NCI-H1694 (cell line): ENCODE measurements at regions not wholly inside any gene's neighbourhood (a gene's known extent, or its start where the extent isn't known, plus 50 kb on each side); places are given as distances from the start of the nearest gene placed in this dataset.

ENCODE experiments used
- DNase-seq: peaks from one replicate; lab custom pipeline; 2025; lab: John Stamatoyannopoulos, UW

DNA sequence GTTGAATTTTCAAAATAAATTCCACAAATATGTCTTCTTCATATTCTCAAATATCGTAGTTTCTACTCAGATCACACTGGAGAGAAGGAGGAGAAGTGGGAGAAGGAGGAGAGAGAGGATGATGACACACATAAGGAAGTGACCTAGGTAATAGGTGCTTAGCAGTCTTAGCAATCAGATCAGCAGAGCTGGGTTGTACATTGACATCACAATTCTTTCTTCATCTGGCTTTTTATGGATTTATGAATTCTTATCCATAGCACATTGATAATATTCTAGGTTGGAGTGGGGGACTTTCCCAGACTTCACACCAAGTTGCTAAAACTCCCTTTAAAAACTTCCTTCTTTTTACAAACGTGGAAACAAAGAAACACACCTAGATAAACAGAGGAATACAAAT lies 86.9 kb downstream of the FGF9 start:
- DNase-seq, result no peak

DNA sequence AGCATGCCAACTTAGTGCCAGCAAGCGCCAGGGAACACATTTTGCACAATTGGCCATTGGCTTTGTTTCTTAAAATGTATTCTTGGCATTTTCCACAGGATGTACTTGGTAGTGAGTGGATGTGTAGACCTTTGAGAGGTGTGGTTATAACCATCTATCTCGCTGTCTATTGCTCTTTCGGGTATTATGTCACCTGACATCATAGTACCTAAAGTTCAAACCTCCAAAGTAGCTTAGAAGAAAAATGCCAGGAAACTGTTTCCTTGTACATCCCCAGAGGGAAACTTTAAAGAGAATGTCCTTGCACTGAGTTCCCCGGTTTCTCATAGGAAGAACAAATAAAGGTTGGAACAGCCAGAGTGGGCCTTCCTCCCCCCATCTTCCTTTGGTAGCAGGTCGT lies 87.6 kb downstream of the FGF9 start:
- no peak for DNase-seq

DNA sequence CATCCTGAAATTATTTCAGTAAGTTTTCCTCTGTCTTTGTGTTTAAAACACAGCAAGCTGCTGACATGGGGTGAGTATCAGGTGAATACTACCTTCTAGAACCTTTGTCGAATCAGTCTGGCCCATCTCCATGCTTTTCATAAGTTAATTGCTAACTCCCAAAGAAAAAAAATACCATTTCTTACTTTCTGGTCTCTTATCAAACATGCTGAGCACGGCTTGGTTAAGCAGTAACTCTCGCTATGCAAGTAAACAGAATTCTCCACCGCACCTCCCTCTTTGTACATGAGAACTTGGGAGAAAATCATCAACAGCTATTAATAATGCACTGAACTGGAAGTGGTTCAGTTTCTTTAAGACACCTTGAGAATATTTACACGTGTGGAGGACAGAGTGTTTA lies 88.6 kb downstream of the FGF9 start:
- no peak for DNase-seq

DNA sequence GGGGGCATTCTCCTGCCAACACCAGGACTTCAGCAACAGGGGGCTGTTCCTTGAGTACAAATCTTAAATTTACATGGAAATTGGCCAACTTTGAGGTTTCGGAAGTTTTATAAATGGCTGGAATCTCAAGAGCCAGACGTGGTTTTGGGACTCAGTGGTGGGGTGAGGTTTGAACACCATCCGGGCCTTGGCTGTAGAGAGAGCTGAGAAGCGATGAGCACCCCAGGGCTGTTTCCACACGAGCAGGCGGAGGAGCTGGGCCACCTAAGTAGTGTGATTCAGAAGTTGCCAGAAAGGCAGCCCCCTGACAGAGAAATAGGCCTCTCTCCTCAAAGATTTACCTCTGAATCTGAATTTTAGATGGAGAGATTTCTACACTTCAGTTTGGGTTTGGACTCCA lies 89.0 kb downstream of the FGF9 start:
- DNase-seq, result no peak

DNA sequence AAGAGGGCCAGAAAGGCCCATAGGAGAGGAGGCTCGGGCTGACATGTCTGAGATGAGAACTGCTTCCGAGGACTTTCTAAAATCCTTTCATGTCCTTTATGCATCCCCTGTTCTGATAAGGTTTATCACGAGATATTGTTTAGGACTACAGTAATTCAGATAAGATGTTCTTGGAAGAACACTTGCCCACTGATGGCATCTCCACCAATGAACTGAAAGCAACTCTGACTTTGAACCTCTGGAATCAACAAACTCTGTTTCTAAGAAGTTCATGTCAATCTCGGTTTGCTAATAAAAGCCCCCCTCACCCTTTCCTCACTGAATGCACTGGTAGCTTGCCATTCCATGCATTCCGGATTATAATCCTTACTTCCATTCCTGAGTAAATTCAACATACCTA lies 90.9 kb downstream of the FGF9 start:
- no peak for DNase-seq

DNA sequence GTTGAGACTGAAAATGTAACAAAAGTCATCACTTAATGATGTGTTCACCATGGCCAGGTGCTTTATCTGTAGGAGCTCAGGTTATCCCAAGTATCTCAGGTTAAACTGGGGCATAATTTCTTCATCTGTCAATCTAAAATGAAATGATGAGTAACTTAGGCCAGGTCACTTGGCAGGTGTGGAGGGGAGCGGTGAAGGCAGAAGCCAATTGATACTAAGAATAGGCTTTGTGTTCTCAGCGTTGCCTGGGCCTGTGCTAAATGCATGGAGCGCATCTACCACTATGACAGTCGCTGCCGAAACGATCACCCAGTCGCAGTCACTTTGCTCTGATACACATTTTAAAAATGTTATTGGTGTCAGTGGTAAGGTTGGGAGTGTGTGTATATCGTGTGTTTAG lies 91.6 kb downstream of the FGF9 start:
- DNase-seq, result no peak

DNA sequence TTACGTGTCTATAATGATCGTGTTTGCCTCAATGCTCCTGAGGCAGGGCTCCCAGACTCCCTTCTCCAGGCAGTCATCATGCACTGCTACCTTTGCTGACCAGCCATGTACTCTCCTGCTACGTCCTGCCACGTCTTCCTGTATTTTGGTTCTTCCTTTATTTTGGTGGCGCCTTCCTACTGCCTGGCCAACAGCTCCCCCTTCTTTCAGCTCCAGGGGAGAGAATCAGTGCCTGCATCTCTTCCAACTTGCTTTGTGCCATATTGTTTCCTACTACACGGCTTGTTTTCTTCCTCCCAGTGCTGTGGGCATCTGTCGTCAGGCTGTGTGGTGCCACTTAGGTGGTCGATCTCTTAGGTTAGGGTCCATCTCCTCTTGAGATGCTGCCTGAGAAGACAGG lies 96.2 kb downstream of the FGF9 start:
- no peak for DNase-seq

DNA sequence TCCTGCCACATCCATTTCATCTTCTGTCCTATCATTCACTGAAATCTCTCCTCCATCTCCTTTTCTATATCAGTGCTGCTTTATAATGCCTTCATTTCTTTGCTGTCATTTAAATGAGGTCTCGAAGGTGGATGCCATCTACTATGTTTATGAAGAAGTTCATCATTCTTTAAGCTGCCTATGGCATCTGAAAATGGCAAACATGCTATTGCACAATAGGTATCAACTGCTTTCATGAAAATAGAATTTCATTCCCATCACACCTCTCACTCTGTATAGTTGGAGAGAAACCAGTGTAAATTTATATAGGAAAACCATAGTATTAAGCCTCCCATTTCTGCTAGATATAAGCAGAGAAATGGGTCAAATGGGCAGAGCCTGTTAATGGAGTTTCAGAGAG lies 100.2 kb downstream of the FGF9 start:
- no peak for DNase-seq

DNA sequence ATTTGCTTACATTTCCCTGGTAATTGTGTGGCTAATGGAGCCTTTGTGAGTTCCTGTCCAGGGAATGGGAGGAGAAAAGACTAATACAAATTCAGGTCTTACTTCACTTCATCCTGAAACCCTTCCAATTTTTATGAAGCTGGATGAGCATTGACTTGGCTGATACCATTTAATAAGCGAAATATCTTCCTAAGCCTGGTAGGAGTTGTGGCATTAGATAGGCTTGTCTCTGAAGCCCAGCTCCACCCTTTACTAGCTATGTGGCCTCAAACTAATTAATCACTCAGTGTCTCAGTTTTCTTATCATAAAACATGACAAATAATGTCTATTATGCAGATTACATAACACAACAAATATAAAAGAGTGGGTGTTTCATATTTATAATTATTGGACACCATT lies 106.3 kb downstream of the FGF9 start:
- no peak for DNase-seq

DNA sequence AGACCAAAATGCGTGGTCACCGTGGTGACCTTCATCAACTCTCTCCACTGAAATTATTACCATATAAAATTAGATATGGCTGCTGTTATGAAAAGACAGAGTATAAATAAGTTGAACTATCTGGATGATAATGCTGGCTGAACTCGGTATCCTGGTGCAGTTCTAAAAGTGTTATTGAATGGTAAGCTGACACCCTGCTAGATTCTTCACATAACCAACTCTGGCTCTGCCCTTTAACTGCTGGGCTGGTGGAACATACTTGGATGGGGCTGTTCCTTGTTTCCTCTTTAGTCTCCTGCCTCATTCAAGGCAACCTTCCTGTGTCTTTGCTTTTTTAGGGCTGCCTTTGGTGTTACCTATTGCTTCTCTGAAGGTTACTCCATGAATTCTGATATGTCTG lies 106.9 kb downstream of the FGF9 start:
- DNase-seq, result no peak

DNA sequence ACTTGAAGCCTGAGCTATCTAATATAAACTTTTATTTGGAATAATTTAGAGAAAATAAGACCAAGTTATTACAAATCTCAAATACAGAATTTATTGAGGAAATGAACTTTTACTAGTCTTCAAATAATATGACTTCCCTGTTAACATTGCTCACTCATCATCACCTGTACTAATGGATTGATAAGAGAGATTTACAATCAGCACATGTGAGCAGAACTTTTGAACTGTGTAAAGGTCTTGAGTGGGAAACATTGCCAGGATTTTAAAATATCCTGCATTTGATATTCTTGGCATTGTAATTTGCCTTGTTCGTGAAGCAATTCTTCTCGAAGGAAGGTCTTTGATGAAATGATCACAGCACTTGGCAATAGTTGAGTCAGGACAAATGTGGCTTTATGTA lies 111.9 kb downstream of the FGF9 start:
- no peak for DNase-seq

DNA sequence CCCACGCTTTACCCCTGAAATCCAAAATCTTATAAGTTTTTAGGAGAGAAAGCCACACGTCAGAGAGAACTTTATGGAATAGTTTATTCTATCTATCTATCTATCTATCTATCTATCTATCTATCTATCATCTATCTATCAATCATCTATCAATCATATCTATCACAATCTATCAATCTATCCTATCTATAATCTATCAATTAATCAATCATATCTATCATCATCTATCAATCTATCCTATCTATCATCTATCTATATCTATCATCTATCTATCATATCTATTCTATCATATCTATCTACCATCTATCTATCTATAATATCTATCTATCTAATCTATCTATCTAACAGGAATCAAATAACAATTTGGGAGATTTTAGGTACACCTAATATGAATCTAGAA lies 115.1 kb downstream of the FGF9 start:
- no peak for DNase-seq

DNA sequence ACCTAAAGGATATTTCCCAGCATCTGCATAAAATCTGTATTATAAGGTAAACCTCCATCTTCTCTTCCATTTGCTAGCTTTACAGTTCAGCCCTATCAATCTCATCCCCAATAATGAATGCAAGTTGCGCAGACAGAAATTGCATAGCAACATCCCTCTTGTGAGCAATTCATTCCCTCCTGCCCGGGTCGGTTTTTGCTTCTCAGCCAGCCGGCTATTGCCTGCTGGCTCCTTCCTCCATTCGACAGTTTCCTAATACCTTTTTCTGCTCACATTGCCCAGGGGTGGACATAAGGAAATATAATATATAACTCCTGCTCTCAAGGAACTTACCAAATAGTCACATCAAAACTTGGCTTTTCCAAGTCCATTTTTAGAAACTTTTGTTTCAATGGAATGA lies 125.2 kb downstream of the FGF9 start:
- DNase-seq, result no peak

DNA sequence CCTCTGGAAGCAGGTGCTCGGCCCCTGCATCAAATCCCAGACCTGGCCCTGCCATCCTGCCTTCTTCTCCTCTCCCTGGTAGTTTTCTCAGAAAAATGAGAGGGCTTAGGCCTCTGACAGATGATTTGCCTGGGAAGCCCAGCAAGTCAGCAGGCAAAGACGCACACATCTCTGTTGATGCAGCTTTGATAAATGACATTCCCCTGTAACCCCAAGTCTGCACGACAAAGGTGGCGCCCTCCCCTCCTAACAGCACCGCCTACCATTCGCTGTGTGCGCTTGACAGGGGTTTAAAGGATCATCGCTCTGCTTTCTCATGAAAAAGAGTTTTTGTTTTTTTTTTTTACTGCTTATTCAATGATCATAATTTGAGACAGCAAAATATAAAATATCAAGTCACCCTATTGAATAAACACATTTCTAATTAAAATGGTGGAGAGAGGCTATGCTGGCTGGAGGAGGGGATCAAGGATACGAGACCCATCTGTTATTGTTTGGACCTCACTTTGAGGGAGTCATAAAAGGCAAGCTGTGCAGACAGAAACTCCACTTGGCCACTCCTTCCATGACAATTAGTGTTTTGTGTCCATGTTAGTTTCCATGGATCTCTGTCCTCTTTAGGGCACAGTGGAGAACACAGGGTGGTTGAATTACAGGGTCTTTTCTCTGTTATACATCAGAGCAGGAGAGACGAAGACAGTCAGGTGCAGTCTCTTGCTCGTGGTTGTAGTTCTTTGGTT lies 126.1 kb downstream of the FGF9 start:
- no peak for DNase-seq

DNA sequence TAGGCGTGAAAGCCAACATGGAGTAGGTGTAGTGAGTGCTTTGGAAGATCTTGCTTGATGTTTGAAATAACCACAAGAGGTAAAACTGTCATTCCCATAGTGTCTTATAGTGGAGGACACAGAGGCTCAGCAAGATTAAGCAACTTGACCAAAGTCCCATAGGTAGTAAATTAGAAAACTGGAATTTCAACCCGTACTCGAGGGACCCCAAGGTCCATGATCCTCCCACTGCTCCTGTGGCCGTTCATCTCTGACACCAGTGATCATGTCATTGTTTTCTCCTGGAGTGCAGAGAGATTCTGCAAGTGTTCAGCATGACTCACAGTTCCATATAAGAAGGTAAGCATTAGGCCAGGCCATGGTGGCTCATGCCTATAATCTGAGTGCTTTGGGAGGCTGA lies 126.9 kb downstream of the FGF9 start:
- DNase-seq, result no peak

DNA sequence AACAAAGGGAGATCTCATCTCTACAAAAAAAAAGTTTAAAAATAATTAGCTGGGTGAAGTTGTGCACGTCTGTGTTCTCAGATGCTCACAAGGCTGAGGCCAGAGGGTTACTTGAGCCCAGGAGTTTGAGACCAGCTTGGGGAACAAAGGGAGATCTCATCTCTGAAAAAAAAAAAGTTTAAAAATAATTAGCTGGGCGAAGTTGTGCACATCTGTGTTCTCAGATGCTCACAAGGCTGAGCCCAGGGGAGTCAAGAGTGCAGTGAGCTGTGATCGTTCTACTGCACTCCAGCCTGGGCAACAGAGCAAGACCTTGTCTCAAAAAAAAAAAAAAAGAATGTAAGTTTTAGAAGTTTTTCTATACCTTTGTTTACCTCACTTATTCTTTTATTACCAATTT lies 127.3 kb downstream of the FGF9 start:
- DNase-seq, result no peak

DNA sequence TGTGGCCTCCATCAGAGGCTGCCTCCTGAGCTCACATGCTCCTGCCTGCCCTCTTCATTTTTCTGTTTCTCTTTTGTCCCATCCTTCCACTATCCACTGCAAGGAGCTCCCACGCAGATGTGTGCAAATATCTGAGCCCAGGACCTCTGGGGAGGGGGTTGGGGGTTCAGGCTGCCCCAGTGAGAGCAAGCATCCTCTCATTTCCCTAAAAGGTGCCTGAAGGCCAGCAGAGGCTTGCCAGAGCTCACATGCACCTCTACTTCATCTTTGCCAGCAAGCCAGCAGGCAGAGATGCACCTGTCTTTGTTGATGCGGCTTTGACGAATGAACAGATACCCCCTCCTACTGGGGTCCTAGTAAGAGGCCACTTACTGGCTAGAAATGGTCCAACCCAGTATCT lies 128.8 kb downstream of the FGF9 start:
- no peak for DNase-seq

DNA sequence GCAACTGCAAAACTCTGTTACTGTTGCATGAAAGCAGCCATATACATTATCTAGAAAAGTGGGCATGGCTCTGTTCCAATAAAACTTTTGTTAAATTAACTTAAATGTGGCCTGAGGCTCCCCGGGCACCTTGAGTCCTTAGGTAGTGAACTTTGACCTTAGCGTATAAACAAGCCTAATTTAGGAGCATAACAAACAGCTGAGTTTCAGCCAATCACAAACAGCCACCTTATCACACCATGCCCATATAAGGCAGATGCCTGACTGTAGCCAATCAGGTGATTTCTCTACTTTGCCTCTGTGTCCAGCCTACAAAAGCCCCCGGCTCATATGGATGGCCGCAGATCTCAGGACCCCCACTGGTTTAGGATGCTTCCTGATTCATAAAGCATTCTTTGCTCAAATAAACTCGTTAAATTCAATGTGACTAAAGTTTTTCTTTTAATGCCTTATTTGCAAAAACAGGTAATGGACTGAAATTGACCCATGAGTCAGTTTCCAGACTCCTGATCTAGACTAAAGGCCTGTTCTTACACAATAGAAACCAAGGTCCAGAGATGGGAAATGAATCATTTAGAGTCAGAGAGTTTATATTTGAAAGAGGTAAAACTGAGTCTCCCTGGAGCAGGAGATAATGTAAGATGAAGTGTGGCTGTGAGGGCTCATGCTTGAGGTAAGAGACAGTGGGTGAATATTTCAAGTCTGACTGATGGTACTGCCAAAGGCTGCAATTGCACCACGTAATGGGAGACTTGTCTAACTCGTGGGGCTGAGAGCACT lies 130.2 kb downstream of the FGF9 start:
- no peak for DNase-seq

DNA sequence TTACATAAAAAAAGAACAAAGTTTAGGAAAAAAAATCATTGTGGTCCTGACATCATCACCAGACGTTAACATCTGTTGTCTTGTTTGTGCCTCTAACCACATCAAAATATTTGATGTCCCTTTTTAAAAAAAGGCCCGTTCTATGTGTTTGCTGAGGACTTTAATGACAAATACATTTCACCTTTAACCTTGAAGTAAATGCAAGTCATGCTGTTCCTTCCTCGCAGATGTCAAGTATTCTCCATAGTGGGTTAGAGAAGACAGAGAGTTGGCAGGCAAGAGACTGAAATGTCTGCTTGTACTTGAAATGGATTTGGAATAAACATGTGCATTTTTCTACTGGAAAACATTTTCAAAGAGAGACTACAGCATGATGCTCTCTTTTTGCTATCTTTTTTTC lies 134.9 kb downstream of the FGF9 start:
- DNase-seq, result no peak

DNA sequence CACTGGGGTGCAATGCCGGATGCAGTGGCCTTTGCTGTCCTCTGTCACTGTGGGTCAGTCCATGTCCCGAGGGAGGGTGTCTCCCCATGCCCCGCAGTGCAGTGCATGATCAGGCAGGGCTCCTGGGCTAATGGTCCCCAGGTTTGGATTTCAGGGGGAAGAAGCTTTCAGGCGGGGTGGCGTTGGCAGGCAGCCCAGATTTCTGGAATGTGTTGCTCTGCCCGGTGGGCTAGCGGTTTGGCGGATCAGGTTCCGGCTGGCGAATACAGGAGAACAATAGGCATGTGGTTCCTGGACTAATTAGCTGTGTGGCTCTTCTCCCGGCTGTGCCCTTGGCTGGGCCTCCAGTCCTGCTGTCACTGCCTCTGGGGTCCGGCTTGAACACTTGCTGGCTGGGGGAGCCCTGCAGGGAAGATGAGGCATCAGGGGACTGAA lies 141.3 kb downstream of the FGF9 start:
- DNase-seq, result no peak

DNA sequence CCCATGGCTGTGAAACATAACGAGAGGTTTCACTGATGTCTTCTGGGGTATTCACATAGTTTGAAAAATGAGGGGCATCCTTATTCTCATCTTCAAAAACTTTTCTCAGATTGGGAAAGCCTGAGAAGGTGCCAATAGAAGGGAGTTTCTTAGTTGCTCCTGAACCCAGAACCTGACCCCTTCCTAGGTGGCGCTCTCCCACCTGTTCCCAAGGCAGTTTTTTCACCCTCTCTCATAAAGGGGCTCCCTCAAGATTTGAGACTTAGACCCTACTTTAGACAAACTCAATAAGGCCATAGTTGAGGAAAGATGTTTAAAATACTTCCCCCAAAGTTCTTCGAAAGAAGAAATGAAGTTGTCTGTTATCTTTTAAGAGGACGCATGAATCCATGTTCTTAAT lies 142.2 kb downstream of the FGF9 start:
- DNase-seq, result no peak

DNA sequence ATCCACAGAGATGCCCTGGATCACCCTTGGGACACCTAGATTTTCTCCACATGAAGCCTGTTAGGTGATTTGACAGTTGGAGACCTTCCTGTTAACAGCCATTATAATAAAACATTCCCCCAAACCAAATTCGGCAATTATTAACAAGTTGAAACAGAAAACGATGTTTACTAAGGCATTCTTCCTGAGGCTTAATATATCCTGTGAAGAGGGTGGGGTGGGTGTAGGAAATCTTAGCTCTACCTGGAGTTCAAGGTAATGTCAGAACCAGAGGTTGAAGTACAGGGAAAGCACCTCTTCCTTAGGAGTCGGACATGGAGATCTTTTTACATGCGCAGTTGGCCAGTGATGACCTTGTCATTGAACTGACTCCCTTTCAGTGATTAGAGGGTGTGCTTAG lies 143.0 kb downstream of the FGF9 start:
- no peak for DNase-seq

DNA sequence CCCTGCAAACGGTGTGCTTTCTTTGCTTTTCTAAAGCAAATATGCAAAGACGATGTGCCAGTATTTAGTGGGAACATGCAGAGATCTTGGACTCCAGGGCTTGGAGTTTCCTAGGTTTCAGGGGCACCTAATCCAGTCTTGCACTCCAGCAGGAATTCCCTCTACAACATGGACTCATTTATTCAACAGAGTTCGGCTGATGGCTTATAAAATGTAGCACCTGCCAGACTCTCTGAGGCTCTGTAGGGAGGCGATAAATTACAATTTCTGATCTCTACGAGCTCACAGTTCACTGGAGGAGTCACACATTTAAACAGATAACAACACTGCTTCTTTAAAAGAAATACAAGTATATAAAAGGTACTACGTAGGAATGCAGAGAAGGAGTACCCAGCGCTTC lies 143.7 kb downstream of the FGF9 start:
- DNase-seq, result no peak

DNA sequence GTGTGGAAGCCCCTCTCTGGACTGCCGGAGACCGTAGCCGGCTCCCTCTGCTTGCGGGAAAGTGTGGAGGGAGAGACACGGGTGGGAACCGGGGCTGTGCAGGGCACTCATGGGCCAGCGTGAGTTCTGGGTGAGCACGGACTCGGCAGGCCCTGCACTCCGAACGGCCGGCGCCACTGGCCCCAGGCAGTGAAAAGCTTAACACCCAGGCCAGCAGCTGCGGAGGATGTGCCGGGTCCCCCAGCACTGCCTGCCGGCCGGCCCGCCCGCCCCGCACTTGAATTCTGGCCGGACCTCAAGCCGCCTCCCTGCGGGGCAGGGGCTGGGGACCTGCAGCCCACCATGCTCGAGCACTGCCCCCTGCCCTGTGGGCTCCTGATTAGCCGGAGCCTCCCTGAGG lies 147.0 kb downstream of the FGF9 start:
- no peak for DNase-seq
